GM21367 (cell line): ENCODE measurements at regions not wholly inside any gene's neighbourhood (a gene's known extent, or its start where the extent isn't known, plus 50 kb on each side); places are given as distances from the start of the nearest gene placed in this dataset.

Experiments
- ATAC-seq: cut with Tn5 transposase; IDR thresholded peaks from one replicate; pipeline ENCODE4 v1.9.1; 2021; ENCODE audit not compliant: unreplicated experiment

DNA sequence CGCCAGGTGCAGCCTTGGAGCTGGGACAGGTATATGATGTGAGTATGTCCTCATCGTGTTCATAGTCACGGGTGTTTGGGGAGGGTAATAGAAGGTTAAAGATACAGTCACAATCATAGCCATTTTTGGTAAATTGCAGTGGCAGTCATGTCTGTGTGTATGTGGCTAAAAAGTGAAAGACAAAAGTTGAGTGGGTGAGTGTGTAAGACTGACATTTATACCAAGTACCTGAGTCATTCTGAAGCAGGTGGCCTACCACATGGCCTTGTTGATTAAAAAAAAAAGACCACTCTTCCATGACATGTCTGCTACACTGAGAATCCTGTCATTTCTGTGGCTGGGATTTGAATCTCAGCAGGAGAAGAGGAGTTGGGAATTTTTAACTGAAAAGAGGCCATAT is 181.9 kb downstream of the SCP2D1 start:
- ATAC-seq, result no peak

DNA sequence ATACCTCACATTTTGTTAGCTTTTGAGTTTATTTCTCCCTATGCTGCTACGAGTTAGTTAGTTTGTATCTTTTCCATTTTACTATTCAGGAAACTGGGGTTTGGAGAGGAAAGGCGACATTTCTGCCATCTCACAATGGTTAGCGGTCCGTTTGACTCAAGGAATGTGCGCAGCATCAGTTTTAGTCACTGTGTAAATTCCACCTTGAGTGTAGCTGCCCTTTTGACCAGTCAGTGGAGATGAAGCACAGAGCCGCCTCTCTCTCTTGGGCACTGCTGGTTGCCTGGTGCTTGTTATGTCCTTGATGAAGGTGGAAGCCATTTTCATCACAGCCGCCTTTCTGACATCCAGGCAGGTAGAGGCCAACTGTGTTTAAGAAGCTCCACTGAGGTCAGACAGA is 185.5 kb downstream of the SCP2D1 start:
- ATAC-seq, result no peak

DNA sequence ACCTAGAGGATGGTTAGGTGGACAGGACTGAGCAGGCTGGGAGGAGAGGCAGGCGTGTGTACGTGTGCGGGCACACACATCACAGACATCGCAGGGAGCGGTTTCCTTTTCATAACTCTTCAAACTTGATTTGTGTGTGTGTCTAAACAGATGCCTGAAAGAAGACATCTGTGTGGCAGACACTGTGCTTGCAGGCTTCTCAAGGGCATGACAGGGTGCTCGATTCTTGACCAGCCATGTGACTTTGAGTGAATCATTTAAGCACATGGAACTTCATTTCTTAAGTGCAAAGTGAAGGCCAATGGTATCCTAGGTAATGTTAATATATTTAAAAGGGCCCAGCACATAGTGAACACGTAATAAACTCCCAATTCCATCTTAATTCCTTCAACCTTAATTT is 186.5 kb downstream of the SCP2D1 start:
- ATAC-seq, result no peak

DNA sequence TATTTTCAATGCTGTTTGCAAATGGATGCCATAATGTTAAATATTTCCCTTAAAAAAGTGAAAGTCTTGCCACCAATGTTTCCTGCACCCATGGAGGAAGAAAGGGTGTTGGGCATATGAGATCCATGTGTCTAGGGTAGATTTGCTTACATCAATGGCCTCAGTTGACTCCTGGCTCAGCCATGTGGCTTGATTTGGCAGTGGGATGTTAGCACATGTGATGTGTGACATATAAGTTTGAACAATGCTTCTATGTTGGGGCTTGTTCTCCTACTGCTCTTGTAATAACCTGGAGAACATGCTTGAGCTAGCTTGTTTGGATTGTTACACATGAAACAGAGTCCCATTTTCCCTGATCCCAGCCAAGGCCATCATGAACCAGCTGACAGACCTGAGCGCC is 187.6 kb downstream of the SCP2D1 start:
- ATAC-seq, result no peak

DNA sequence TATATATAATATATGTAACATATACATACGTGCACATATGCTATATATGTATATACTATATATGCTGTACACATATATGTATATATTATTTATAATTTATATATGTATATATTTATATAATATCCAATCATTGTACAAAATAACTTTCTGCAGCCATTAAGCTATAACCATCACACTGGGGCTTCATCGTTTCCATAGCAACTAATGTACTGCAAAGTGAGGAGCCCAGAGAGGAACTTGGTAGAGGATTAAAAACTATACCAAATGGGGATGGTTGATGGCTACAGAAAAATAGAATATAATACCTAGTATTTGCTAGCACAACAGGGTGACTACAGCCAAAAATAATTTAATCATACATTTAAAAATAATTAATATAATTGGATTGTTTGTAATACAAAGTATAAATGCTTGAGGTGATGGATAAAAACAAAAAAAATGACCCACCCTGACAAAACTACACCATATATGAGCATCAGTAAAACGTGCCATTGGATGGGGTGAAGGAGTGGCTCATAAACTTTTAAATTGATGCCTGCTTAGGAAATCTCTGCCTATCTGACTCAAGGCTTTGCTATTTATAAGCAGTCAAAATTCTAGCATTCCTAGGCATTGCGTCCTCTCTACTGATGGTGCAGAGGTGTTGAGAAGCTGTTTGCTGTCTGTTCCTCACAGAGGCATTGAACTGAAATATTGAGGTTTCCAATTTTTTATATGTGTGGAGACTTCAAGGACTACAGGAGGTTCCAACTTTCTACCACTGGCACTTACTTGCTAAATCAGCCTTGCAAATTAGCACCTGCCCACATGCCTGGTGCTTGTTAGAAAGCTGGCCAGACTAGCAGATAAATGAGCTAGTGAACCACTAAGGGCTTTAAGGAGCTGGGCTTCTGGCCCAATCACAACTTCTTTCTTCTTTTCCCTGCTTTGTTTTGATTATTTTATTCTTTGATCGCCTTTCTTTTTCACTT is 190.1 kb downstream of the SCP2D1 start:
- ATAC-seq, result no peak

DNA sequence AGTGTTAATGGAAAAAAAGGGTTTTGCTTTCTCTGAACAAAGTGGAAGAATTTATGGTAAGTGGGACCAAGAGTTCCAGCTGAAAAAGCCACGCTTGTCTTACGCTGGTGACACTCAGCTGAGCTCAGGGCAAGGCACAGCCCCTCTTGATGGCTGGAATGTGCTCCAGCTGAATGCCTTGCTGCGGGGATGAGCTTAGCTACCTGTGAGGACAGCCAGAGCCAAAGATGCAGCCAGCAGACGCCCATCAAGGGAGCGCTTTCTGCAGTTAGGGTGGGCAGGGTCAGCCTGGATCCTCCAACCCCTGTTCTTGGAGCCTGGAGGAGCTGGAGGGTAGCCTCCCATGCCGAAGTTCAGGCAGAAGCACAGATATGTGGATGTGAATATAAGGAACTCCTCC is 191.4 kb downstream of the SCP2D1 start:
- no peak for ATAC-seq

DNA sequence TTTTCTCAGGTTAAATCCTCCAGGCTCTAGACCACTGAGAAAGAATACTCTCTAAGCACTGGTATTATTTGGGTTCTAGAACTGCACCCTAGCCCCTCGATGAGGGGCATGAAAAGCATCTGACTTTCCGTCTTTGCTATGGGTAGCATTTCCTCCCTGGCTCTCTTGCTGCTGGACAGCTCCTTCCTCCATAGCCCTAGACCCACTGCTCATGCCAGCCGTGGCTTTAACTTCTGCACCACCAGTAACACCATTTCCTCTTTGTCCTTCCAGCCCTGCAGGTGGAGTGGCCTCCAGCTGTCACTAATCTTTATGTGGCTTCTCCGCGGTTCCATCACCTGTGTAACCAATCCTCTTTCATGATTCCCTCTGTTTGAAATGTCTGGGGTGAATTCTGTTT is 194.9 kb downstream of the SCP2D1 start:
- no peak for ATAC-seq

DNA sequence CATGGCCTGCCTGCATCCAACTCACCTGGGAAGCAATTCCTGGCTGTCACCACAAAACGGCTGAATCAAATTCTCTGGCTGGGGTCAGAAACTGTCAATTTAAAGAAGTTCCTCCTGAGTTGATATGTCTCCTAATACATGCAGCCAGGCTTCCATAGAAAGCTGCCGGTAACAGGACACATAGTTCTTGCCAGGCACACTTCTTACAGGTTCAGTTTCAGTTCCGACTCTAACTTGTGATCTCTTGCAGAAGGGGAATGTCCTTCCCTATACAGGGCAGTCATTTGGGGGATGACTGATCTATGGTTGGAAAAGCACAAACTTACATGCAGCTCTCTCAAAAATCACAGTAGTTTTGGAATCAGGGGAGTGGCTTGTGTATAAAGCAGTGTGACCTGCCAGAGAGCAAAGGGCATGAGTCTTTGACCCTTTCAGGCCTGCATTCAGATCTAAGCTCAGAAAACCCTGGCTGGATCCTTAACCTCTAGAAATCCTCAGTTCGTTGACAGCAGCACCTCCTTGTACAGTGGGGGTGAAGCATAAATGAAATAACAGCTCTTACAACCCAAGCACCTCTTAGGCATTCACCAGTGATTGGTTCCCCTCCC is 195.6 kb downstream of the SCP2D1 start:
- no peak for ATAC-seq

DNA sequence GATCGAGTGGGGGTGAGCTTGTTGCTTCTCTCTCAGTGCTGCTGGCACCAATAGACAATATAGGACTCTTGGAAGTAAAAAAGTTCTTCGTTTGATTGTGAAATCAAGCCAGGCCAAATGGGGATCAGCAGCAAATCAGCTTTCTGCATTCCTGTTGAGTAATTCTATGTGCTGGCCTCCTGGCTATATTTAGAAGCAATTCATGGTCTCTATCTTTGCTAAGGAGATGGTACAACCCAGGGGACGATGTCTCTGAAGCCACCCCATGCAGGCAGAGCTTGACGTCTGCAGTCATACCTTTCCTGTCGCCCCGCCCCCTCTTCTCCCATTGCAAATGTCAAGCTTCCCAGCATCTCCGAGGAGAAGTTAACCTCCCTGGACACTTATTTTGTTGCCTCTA is 199.1 kb downstream of the SCP2D1 start:
- ATAC-seq, result no peak

DNA sequence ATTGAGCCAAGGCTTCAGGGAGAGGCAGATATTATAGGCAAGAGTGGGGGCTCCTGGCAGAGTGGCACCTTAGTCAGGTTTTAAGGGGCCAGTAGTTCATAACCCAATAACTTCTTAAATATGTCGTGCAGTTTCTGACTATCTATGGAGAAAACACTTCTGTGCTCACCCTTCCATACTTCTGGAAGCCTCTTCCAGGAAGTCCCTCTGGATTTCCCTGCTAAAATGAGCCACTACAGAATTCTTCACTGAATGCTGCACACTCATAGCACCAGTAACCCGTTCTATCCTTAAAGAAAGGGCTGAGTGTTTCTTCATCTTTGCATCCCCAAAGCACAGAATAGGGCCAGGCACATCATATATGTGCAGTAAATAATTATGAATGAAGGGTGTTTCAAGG is 198.5 kb upstream of the SLC24A3 start:
- ATAC-seq, result no peak

DNA sequence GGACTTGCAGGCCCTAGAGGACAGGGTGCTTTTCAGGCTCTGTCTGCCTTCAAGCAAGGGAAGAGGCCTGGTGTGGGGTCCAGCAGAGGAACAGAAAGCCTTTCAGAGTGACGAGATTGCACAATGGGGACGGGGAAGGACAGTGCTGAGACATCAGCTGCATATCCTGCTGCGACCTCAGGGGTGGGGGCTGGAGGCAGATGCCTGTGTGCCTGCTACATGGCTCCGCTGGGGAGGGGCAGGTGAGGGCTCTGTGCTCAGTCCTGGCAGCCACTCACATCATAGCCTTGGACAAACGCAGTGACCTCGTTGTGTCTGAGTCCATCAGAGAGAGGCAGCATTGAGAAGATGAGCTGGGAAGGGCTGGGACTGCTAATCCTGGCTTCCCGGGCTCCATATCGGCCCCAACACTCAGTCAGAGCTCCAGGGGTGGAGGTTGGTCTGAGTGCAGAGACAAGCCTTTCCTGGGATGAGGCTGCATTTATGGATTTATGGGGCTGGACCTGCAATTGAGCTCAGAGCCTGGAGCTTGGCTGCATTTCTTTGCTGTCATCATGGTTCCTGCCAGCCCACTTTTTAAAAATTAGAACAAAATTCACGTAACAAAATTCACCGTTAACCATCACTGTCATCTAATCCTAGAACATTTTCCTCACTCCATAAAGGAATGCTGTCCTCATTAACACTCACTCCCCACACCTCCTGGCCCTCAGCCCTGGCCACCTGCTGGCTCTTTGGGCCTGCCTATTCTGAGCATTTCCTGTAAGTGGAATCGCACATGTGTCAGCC is 196.9 kb upstream of the SLC24A3 start:
- ATAC-seq, result no peak

DNA sequence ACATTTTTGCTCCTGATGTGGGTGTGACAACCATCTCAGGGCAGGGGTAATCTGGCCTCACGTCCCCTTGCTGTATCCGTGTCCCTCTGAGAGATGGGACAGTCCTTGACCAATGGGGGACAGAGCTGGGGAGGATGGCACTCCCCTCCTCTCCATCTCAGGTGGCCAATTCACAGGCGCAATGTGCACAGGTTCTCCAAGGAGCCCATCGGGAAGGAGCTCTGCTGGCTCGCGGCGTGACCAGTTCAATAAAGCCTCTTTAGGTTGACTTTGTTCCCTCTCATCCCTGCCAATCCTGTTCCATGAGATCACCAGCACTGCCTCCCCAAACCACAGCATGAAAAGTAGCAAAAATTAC is 196.3 kb upstream of the SLC24A3 start:
- no peak for ATAC-seq

DNA sequence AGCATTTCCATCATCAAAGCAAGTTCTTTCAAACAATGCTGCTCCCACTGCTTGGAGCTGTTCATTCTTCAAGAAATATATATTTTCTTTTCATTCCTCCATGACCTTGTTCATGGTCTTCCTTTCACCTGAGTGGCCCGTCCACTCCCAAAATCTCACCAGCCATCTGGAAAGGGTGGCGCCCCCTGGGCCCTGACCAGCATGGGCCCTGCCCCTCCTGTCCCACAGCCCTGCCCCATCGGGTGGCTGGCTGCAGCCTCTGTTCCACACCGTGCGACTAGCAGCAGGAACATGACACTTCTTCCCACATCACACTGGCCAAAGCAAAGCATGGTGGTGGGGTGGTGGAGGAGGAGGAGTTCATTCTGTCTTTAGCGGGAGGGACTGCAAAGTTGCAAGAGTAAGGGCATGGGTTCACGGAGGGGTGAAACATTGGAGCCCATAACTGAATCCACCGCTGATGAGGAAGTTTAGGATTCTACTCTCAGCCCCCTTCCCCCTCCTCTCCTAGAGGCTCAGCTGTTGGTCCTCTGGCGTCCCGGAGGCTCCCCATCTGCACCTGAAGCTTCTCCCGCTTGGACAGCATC is 195.2 kb upstream of the SLC24A3 start:
- ATAC-seq, result no peak

DNA sequence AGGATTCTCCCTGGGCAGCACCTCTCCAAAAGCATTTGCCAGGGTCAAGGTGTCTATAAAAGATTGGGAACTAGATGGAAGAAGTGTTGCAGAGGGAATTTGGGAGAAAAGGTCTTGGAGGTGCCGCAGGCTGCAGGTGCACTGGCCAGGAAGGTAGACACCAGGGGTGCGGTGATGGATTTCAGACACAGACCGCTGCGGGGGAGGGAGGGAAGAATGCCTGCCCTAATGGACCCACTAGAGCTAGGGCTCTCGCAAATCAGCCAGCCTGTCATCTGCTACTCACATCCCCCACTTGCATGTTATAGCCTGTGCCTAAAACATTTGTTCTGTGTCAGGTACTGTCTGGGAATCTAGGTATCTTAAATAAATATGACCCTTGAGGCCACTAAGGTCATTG is 193.6 kb upstream of the SLC24A3 start:
- ATAC-seq, result no peak

DNA sequence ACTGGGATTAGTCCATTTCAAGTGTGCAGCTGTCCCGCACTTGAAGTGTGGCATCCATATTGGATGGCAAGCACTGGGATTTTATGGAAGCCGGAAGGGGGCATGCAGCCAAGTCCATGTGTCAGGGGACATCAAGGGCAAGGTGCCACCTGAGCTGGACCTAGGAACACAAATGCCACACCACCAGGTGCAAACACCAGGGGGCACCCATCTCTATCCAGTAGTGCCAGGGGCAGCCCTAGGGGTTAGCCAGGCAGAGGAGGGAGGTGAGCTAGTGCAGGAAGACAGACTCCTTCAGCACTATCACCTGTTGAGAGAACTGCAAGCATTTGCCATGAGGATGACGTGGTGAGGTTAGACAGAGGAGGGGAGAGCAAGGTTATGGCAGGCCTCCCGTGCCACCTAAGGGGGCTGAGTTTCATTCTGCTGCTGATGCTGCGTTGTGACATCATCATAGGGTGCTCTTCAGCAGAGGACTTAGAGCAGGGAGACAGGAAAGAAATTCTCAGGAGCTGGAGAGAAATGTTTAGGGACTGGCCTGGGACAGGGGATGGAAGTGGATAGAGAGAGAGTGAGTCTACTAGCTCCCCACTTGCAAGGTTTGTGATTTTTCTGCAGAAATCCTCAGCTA is 192.6 kb upstream of the SLC24A3 start:
- ATAC-seq, result no peak

DNA sequence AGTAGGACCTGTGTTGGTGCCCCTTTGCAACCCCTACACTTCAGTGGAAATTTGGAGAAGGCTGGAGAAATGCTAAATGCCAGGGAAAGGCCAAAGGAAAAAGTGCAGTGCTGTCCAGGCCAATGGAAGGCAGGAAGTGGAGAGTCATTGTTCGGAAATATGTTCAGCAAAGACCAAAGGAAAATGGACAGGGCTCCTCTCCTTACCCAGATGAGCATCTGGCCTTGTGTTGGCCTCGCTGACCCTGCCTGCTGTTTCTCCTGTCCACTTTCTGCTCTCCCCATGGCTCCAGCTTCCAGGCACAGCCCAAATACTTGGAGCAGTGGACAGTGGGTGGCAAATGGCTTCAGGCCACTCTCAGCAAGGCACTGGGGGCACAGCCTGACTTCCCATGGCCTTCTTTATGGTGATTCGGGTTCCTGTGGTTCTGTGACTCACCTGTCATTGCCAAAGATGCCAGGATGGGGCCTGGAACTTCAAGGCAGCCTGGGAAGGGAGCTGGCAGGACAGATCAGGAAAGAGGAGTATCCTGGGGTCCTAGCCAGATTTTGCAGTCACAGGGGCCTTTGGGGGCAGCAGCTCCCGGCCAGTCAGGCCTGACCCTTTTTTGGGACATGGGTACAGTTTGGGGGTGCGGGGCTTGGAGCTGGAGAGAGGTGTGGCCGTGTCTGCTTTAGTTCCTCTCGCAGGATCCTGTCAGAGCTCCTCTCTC is 190.9 kb upstream of the SLC24A3 start:
- no peak for ATAC-seq

DNA sequence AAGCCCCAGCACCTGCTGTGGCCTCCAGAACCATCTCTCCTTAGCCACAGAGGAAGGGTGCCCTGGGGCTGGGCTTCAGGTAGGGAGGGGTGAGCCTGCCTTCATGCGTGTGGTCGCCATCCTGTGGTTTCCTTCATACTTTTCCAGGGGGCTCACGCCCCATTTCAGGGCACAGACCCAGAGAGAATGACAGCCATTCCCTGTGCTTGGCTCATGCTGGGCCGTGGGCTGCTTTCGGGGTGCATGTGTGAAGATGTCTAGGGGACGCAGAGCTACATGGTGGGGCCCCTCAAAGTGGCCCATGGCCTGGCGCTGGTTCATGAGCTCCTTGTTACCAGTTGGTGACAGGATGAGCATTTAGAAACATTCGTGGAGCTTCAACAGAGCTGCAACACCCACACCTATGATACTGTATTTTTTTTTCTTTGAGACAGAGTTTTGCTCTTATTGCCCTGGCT is 190.3 kb upstream of the SLC24A3 start:
- no peak for ATAC-seq

DNA sequence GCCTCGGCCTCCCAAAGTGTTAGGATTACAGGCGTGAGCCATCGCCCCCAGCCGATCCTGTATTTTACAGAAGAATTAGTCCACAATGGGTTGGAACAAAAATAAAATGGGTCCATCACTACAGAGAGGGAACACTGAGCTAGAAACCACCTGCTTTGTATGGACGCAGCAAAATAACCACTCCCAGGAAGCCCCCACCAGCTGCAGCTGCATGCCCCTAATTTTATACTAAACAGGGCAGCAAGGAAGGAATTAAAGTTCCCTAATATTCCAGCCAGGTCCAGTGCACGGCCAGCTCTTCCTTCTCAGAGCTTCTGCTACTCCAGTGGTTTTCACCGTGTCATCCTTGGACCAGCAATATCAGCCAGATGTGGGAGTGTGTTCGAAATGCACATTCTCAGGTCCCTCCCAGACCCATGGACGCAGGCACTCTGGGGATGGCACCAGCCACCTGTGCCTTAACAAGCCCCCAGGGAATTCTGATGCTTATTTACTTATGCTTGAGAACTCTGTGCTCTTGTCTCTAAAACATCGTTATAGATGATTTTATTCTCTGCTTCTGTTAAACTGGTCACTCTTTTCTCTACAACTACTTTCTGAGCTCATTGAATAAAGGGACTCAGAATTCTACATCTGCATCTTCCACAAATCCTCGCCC is 189.5 kb upstream of the SLC24A3 start:
- no peak for ATAC-seq

DNA sequence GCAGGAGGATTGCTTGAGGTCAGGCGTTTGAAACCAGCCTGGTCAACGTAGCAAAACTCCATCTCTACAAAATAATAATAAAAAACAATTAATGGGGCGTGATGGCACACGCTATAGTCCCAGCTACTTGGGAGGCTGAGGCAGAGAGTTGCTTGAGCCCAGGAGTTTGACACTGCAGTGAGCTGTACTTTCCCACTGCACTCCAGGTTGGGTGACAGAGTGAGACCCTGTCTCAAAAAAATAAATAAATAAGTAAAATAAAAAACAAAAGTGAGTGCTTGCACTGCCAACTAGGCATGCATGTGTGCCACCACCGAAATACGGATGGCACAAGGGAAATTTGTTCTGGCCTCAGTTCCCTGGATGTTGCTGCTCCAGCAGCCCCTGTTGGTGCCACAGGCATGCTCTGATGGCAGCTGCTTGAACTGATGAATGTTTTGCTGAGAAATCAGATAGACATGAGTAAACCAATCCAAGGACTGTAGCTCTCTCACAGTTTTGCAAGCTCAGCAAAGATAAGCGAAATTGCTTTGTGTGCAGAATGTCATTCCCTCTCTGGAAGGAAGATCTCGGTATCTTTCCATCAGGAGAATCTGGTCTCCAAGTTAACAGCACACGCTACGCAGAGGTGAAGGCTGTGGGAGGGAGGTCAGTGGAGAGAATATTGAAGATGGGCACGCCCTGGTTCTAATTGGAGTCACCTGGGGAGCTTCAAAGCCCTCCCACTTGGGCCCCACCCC is 188.0 kb upstream of the SLC24A3 start:
- no peak for ATAC-seq
